SK-N-SH (cell line): ENCODE measurements at regions not wholly inside any gene's neighbourhood (a gene's known extent, or its start where the extent isn't known, plus 50 kb on each side); places are given as distances from the start of the nearest gene placed in this dataset.

Experiments
- CTCF ChIA-PET: fragments of 300-600, 350-600 bp; formaldehyde crosslinking; extraction: SDS; loops from one replicate; lab custom pipeline; 2021; lab: Yijun Ruan, JAX
- POLR2A ChIA-PET: fragments of 350-600 bp; sonication (Branson Sonifier 250); formaldehyde crosslinking; extraction: SDS; loops from one replicate; lab custom pipeline; 2020; ENCODE audit warnings: antibody characterized with exemption, inconsistent platforms; lab: Yijun Ruan, JAX
- DNase-seq: peaks from one replicate; pipeline ENCODE4 v3.0.0; 2012
- H2AFZ ChIP-seq: fragments of 200-600 bp; sonication (generic); 2 replicates; pipeline ENCODE4 v1.8.1; 2016; ENCODE audit warnings: antibody characterized with exemption, mild to moderate bottlenecking, low read depth
- H3F3A ChIP-seq: fragments of 200-600 bp; sonication (generic); replicated peaks from 2 replicates; pipeline ENCODE3; 2016; ENCODE audit warnings: antibody characterized with exemption, mild to moderate bottlenecking; ENCODE audit not compliant: insufficient read depth
- H3K27ac ChIP-seq, 2 experiments: fragments of 200-500 bp in 1 of 2; fragments of 200-600 bp in 1 of 2; sonication (Bioruptor generic) in 1 of 2; sonication (generic), shearing (Covaris generic) in 1 of 2; 2 replicates each; pipeline versions ENCODE4 v1.5.1 to v1.6.1; 2014 to 2016; ENCODE audit warnings: low read depth in 2 of 2, inconsistent platforms in 1 of 2, low read length in 1 of 2, mild to moderate bottlenecking in 1 of 2, mixed read lengths in 1 of 2
- H3K27me3 ChIP-seq: fragments of 200-600 bp; sonication (generic), shearing (Covaris generic); 2 replicates; pipeline ENCODE4 v1.6.1; 2016; ENCODE audit warnings: mixed run types; ENCODE audit not compliant: insufficient read depth
- H3K36me3 ChIP-seq, 2 experiments: fragments of 200-500 bp in 1 of 2; fragments of 200-600 bp in 1 of 2; sonication (Bioruptor generic) in 1 of 2; sonication (generic) in 1 of 2; replicated peaks in 1 of 2; 2 replicates each; pipeline versions ENCODE3 to v1.5.1; 2014 to 2016; ENCODE audit warnings: low read length in 1 of 2, mild to moderate bottlenecking in 1 of 2; ENCODE audit not compliant: insufficient read depth in 2 of 2, control insufficient read depth in 1 of 2
- H3K4me1 ChIP-seq, 2 experiments: fragments of 200-500 bp in 1 of 2; fragments of 200-600 bp in 1 of 2; sonication (Bioruptor generic) in 1 of 2; sonication (generic), shearing (Covaris generic) in 1 of 2; 2 replicates each; pipeline versions ENCODE4 v1.5.1 to v1.6.1; 2014 to 2016; ENCODE audit warnings: low read depth in 1 of 2, low read length in 1 of 2, mixed run types in 1 of 2; ENCODE audit not compliant: insufficient read depth in 2 of 2, control insufficient read depth in 1 of 2
- H3K4me2 ChIP-seq: fragments of 200-600 bp; sonication (generic), shearing (Covaris generic); 2 replicates; pipeline ENCODE4 v1.6.1; 2017; ENCODE audit warnings: mixed run types
- H3K4me3 ChIP-seq, 2 experiments: fragments of 200-500 bp in 1 of 2; fragments of 200-600 bp in 1 of 2; sonication (Bioruptor generic) in 1 of 2; sonication (generic), shearing (Covaris generic) in 1 of 2; 2 replicates each; pipeline versions ENCODE4 v1.5.1 to v1.8.1; 2014 to 2016; ENCODE audit warnings: low read depth in 2 of 2, inconsistent platforms in 1 of 2, low read length in 1 of 2, mild to moderate bottlenecking in 1 of 2, mixed read lengths in 1 of 2, moderate library complexity in 1 of 2
- H3K79me2 ChIP-seq: fragments of 200-600 bp; sonication (generic); 2 replicates; pipeline ENCODE4 v1.8.1; 2017; ENCODE audit warnings: mild to moderate bottlenecking; ENCODE audit not compliant: insufficient read depth
- H3K9ac ChIP-seq: fragments of 200-600 bp; sonication (generic); 2 replicates; pipeline ENCODE4 v1.6.1; 2017; ENCODE audit warnings: mixed run types
- H3K9me2 ChIP-seq: fragments of 200-600 bp; sonication (generic); 2 replicates; pipeline ENCODE4 v1.6.1; 2017; ENCODE audit warnings: mixed run types
- H3K9me3 ChIP-seq: fragments of 200-600 bp; sonication (generic); 2 replicates; pipeline ENCODE4 v1.6.1; 2017; ENCODE audit warnings: mixed run types, mild to moderate bottlenecking, moderate library complexity
- H4K20me1 ChIP-seq: fragments of 200-600 bp; sonication (generic); 2 replicates; pipeline ENCODE4 v1.6.1; 2017; ENCODE audit warnings: mild to moderate bottlenecking, mixed run types; ENCODE audit not compliant: insufficient read depth
- CHD2 ChIP-seq: fragments of 150-350 bp; IDR thresholded peaks from 2 replicates; pipeline ENCODE4 v1.6.1; 2018; ENCODE audit warnings: low read length; ENCODE audit not compliant: partially characterized antibody
- ELF1 ChIP-seq: IDR thresholded peaks from 2 replicates; pipeline ENCODE4 v1.4.0; 2012
- EP300 ChIP-seq, 2 experiments: IDR thresholded peaks; 2 replicates each; pipeline versions ENCODE4 v1.4.0 to v1.6.1; 2012; ENCODE audit warnings: borderline replicate concordance in 1 of 2, low read depth in 1 of 2, low read length in 1 of 2
- FOXJ3 ChIP-seq: sonication (generic); formaldehyde crosslinking; IDR thresholded peaks from 2 replicates; pipeline ENCODE4 v1.5.1; 2020; ENCODE audit warnings: mild to moderate bottlenecking, missing genetic modification reagents
- GABPA ChIP-seq: IDR thresholded peaks from 2 replicates; pipeline ENCODE4 v1.4.0; 2012; ENCODE audit warnings: low read depth, mild to moderate bottlenecking
- MAX ChIP-seq: IDR thresholded peaks from 2 replicates; pipeline ENCODE4 v1.4.0; 2012; ENCODE audit warnings: low read depth
- MXI1 ChIP-seq: IDR thresholded peaks from 2 replicates; pipeline ENCODE4 v1.6.1; 2012; ENCODE audit warnings: mild to moderate bottlenecking, low read depth, low read length, improper control_type of control experiment
- NFIC ChIP-seq: IDR thresholded peaks from 2 replicates; pipeline ENCODE4 v1.4.0; 2012; ENCODE audit warnings: borderline replicate concordance
- NRF1 ChIP-seq: IDR thresholded peaks from 2 replicates; pipeline ENCODE4 v1.6.1; 2012; ENCODE audit warnings: low read depth, mild to moderate bottlenecking, low read length
- RCOR1 ChIP-seq: fragments of 150-350 bp; IDR thresholded peaks from 2 replicates; pipeline ENCODE4 v1.6.1; 2017; ENCODE audit warnings: antibody characterized with exemption, low read length
- RFX5 ChIP-seq: IDR thresholded peaks from 2 replicates; pipeline ENCODE4 v1.6.1; 2012; ENCODE audit warnings: mild to moderate bottlenecking, improper control_type of control experiment, low read length
- RXRA ChIP-seq: IDR thresholded peaks from 2 replicates; pipeline ENCODE4 v1.4.0; 2012; ENCODE audit warnings: low read depth, mild to moderate bottlenecking, borderline replicate concordance
- SMC3 ChIP-seq: IDR thresholded peaks from 2 replicates; pipeline ENCODE4 v1.6.1; 2012; ENCODE audit warnings: low read depth, low read length, improper control_type of control experiment
- TAF1 ChIP-seq: IDR thresholded peaks from 2 replicates; pipeline ENCODE4 v1.6.1; 2012; ENCODE audit warnings: low read depth, mild to moderate bottlenecking, low read length, moderate library complexity, borderline replicate concordance
- TCF12 ChIP-seq: IDR thresholded peaks from 2 replicates; pipeline ENCODE4 v1.4.0; 2012
- TEAD4 ChIP-seq: IDR thresholded peaks from 2 replicates; pipeline ENCODE4 v1.4.0; 2012; ENCODE audit warnings: mild to moderate bottlenecking, borderline replicate concordance; ENCODE audit not compliant: insufficient read depth
- YY1 ChIP-seq: IDR thresholded peaks from 2 replicates; pipeline ENCODE4 v1.4.0; 2012; ENCODE audit warnings: low read depth, mild to moderate bottlenecking
- WGBS: methylation state at CpG from one replicate; pipeline ENCODE4 v1.1.6; 2017; ENCODE audit warnings: low lambda C conversion rate; 5-methylcytosine and 5-hydroxymethylcytosine counted together
- TF ChIP-seq, protein P1 (sequence below): IDR thresholded peaks from 2 replicates; pipeline ENCODE4 v1.6.1; 2012; ENCODE audit warnings: mild to moderate bottlenecking, low read depth, low read length, moderate library complexity
- TF ChIP-seq, protein P2 (sequence below): fragments of 200-600 bp; sonication (generic); IDR thresholded peaks from 2 replicates; pipeline ENCODE4 v1.6.1; 2017; ENCODE audit warnings: antibody characterized with exemption, mild to moderate bottlenecking, moderate library complexity

DNA sequence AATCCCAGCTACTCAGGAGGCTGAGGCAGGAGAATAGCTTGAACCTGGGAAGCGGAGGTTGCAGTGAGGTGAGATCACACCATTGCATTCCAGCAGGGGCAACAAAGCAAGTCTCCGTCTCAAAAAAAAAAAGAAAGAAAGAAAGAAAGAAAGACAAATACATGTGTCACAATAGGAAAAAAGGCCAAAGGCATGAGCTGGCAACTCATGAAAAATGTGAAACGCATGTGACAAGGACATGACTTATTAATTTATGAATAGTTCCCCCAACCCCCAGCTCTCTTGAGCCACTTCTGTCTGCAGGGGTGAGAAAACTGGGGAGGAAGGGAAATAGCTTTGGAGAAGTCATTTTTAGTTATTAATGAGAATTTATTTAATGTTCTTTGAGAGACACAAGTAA, 120.6 kb downstream of the AIPL1 start:
- no peaks in the 10 kb centered on the region for H3K4me1 ChIP-seq
- ChIA-PET CTCF (no interaction called here), POLR2A (no interaction called here)
- H3K79me2 ChIP-seq, result no peaks in the 10 kb centered on the region
- no peak for DNase-seq
- H3K27me3 ChIP-seq, result peaks cover 10% of the 10 kb centered on the region; the same call in 1 of the 2 replicates
- no peak overlapping the region for H3K4me2 ChIP-seq
- TF ChIP-seq MXI1 (no peak), TEAD4 (no peak), EP300 (IDR thresholded peaks at IDR 0.05; ENCODE audit: borderline replicate concordance in 1 of 2, low read depth in 1 of 2, low read length in 1 of 2) (no peak), YY1 (no peak), TCF12 (no peak), FOXJ3 (no peak), CHD2 (no peak), NFIC (no peak), TAF1 (no peak), RCOR1 (no peak), ELF1 (no peak), SMC3 (no peak), NRF1 (no peak), RXRA (no peak), MAX (no peak), RFX5 (no peak), GABPA (no peak)
- TF ChIP-seq, protein P1, sequence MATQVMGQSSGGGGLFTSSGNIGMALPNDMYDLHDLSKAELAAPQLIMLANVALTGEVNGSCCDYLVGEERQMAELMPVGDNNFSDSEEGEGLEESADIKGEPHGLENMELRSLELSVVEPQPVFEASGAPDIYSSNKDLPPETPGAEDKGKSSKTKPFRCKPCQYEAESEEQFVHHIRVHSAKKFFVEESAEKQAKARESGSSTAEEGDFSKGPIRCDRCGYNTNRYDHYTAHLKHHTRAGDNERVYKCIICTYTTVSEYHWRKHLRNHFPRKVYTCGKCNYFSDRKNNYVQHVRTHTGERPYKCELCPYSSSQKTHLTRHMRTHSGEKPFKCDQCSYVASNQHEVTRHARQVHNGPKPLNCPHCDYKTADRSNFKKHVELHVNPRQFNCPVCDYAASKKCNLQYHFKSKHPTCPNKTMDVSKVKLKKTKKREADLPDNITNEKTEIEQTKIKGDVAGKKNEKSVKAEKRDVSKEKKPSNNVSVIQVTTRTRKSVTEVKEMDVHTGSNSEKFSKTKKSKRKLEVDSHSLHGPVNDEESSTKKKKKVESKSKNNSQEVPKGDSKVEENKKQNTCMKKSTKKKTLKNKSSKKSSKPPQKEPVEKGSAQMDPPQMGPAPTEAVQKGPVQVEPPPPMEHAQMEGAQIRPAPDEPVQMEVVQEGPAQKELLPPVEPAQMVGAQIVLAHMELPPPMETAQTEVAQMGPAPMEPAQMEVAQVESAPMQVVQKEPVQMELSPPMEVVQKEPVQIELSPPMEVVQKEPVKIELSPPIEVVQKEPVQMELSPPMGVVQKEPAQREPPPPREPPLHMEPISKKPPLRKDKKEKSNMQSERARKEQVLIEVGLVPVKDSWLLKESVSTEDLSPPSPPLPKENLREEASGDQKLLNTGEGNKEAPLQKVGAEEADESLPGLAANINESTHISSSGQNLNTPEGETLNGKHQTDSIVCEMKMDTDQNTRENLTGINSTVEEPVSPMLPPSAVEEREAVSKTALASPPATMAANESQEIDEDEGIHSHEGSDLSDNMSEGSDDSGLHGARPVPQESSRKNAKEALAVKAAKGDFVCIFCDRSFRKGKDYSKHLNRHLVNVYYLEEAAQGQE, result no peak
- TF ChIP-seq, protein P2, sequence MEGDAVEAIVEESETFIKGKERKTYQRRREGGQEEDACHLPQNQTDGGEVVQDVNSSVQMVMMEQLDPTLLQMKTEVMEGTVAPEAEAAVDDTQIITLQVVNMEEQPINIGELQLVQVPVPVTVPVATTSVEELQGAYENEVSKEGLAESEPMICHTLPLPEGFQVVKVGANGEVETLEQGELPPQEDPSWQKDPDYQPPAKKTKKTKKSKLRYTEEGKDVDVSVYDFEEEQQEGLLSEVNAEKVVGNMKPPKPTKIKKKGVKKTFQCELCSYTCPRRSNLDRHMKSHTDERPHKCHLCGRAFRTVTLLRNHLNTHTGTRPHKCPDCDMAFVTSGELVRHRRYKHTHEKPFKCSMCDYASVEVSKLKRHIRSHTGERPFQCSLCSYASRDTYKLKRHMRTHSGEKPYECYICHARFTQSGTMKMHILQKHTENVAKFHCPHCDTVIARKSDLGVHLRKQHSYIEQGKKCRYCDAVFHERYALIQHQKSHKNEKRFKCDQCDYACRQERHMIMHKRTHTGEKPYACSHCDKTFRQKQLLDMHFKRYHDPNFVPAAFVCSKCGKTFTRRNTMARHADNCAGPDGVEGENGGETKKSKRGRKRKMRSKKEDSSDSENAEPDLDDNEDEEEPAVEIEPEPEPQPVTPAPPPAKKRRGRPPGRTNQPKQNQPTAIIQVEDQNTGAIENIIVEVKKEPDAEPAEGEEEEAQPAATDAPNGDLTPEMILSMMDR, result no peak
- H3F3A ChIP-seq, result no peaks in the 10 kb centered on the region
- H3K27ac ChIP-seq, result no peak overlapping the region
- H3K36me3 ChIP-seq, result no peaks in the 10 kb centered on the region
- no peak overlapping the region for H3K4me3 ChIP-seq
- 26% methylated on average over 3 of the region's 3 CpGs for WGBS
- H4K20me1 ChIP-seq, result no peaks in the 10 kb centered on the region
- no peaks in the 10 kb centered on the region for H3K9me3 ChIP-seq
- H3K9ac ChIP-seq, result no peak overlapping the region
- H3K9me2 ChIP-seq, result no peaks in the 10 kb centered on the region
- no peak overlapping the region for H2AFZ ChIP-seq
